Uterus (tissue), 2 donors: ENCODE measurements at regions not wholly inside any gene's neighbourhood (a gene's known extent, or its start where the extent isn't known, plus 50 kb on each side); places are given as distances from the start of the nearest gene placed in this dataset.

Source experiments
- POLR2A ChIP-seq, 2 donors: fragments of 450-650 bp; IDR thresholded peaks; one replicate each; pipeline ENCODE4 v1.6.1; 2016; ENCODE audit warnings: antibody characterized with exemption in 2 of 2, mild to moderate bottlenecking in 1 of 2, moderate library complexity in 1 of 2
- TF ChIP-seq, protein P1 (sequence below), 4 experiments: fragments of 200-600 bp in 2 of 4; fragments of 450-650 bp in 2 of 4; sonication (generic) in 2 of 4; IDR thresholded peaks; one replicate each; pipeline ENCODE4 v1.5.1; 2016 to 2019; ENCODE audit warnings: antibody characterized with exemption in 4 of 4, mild to moderate bottlenecking in 2 of 4, moderate library complexity in 1 of 4

DNA sequence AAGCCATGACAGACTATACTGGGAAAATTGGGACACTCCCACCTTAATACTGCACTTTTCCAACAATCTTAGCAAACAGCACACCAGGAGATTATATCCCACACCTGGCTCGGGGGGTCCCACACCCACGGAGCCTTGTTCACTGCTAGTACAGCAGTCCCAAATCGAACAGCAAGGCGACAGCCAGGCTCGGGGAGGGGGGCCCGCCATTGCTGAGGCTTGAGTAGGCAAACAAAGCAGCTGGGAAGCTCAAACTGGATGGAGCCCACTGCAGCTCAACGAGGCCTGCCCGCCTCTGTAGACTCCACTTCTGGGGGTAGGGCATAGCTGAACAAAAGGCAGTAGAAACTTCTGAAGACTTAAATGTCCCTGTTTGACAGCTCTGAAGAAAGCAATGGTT, 118.3 kb downstream of the MAGEB5 start:
- TF ChIP-seq POLR2A (IDR thresholded peaks at IDR 0.05), result no peak
- TF ChIP-seq, protein P1, sequence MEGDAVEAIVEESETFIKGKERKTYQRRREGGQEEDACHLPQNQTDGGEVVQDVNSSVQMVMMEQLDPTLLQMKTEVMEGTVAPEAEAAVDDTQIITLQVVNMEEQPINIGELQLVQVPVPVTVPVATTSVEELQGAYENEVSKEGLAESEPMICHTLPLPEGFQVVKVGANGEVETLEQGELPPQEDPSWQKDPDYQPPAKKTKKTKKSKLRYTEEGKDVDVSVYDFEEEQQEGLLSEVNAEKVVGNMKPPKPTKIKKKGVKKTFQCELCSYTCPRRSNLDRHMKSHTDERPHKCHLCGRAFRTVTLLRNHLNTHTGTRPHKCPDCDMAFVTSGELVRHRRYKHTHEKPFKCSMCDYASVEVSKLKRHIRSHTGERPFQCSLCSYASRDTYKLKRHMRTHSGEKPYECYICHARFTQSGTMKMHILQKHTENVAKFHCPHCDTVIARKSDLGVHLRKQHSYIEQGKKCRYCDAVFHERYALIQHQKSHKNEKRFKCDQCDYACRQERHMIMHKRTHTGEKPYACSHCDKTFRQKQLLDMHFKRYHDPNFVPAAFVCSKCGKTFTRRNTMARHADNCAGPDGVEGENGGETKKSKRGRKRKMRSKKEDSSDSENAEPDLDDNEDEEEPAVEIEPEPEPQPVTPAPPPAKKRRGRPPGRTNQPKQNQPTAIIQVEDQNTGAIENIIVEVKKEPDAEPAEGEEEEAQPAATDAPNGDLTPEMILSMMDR (IDR thresholded peaks at IDR 0.05), result no peak
